GM18526 (cell line): ENCODE measurements at regions not wholly inside any gene's neighbourhood (a gene's known extent, or its start where the extent isn't known, plus 50 kb on each side); places are given as distances from the start of the nearest gene placed in this dataset.

Experiments used
- POLR2A ChIP-seq: IDR thresholded peaks from 3 replicates; pipeline ENCODE4 v1.6.1; 2011; ENCODE audit not compliant: insufficient read length; ENCODE audit errors: extremely low read depth

DNA sequence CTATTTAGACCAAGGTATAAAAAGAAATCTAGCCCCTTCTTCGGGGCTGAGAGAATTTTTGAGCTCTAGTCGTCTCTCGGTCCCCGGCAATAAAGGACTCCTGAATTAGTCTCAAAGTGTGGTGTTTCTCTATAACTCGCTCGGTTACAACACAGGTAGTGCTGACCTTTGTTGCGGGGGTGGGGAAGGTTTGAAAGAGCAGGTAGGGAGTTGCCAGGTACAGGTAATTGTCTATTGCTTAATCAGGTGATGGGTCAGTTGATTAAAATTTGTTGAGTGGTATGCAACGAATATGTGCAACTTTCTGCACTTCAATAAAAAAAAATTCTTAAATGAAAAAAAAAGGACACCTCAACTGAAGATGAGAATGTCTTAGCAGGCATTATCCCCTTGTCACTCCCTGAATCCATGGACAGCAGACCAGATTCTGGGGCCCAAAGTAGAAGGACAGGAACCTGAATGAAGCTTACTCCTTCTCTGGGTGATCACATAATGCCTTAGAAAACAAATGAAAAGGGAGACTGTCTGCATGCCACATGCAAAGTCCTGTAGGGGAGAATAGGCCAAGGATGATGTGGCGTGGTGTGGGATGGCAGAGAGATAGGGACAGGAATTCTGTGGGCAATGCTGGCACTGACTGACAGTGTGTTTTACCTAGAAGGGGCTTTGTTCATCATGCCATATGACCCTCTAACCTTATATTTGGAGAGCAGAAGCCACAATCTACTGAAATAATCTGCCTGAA lies 157.6 kb upstream of the OLIG3 start:
- no peak for TF ChIP-seq POLR2A

DNA sequence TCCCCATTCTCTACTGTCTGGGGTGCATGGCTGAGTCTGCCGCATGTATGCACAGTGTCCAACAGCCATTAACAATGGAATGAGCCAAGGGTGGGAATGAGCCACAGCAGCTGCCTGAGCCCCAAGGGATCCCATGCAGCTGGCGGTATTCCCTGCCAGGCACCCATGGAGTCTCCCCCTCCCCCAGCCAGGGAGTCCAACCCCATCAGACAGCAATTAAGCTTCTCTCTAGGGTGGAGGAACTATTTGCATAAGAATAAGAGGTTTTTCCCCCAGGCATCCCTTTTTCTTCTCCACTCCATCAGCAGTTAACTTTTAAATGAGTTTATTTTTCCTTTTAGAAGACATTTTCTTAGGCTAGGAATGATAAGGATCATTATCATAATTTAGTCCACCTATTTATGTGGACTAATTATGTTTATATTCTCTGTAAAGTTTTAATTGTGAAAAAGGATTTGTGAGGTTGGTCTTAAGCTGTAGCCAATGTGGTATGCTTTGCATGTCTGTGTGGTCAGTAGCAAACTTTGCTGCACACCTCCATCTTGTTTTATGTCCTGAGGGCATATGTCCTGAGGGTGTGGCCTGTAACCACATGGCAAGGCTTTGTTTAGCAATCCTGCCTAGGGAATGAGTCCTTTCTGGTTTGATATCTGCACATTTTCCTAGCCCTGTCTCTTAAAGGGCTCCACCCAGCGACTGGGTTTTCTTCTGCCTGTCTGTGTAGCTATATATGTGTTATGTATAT lies 158.9 kb upstream of the OLIG3 start:
- TF ChIP-seq POLR2A, result no peak

DNA sequence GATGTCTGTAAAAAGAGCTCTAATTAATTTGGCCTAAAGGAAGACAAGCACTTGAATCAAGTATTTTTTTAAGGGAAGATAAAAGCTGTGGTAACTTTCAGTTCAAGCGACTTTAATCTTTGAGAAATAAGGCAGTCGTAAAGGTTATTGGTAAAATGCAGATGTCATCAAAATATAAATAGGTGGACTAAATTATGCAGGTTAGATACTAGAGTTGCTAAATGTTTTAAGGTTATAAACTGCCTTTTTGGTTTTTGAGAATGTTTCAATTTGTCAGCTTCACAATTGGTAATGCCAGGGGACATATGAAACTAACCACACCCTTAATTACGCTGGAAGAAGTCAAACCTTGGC lies 159.5 kb upstream of the OLIG3 start:
- no peak for TF ChIP-seq POLR2A

DNA sequence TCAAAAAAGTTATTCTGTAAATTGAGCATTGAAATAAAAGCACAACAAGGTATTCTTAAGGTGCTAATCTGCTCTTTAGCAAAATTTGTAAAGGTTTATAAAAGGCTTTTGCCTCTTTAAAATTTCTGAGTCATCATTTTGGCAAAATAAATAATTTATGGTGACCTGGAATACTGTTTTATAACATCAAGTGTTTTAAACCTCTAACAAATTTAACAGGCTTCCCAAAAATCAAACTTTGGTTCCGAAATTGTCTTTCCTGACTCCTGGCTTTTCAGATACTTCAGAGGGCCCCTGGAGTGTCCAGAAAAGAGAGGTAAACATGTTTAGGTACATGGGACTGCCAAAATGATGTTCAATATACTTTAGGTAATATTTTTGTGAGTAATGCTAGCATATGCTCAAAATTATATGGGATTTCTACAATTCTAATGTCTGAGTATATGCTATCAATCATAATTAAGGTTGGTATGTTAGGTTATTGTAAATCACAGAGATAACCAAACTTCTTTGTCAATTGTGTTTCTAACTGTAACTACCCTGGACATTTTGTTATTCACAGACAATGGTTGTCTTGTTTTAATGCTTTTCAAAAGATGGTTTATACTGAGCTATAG lies 160.3 kb upstream of the OLIG3 start:
- TF ChIP-seq POLR2A, result no peak

DNA sequence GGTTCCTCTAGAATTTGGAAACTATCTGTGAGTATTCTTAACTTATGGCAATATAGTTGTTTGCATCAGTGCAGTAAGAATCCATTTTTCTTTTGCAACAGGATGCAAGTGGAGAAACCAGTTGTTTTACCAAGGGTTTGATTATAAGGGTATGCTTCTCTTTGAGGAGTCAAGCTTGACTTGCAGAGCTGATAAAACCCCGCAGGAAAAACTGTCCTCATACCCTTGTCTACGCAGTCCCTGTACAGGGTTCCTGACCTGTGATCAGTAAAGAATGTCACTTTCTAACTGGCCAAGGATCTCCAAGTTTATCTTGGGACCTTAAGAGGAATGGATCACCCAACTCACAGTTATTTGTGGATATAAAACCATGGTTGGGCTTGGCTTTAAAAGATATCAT lies 161.1 kb upstream of the OLIG3 start:
- TF ChIP-seq POLR2A, result no peak

DNA sequence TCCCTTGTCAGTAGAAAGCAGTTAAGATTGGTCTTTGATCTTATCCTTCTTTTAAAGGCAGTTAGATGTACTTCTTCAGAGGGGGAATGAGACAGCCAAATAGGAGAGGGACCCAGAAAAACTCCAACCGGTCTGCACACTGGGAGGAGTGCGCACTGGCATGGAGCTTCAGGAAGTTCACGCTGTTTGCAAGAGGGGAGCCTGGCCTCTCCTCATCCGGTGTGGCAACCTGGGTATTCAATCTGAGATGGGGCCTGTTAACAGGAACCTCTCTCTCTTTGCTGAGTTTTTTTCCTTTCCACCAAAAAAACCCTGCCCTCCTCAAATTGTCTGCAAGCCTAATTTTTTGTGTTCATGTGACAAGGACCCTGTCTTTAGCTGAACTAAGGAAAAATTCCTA lies 162.5 kb upstream of the OLIG3 start:
- TF ChIP-seq POLR2A, result no peak

DNA sequence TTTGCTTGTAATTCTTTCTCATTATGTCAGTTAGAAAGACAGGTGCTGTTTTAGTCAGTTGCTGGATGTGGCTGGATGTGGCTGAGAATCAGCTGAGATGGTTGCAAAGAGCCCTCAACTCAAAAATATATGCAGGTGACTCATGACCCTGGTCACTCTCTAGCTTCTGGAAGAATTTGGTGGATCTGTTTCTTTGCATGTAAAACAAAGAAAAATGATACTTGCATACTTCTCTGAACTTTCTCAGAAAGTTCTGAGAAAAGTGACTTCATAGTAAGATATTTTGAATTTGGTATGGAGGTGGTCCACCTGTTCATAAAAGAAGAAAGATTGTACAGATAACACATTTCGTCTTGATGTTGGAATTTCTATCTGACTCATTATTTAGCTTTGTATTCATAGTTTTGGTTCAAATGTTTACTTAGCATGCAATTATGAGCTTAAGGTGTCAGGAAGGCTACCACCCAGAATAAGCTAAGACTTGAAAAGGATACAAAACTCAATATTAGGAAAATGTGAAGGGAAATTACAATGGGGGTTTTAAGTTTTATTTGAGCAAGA lies 163.2 kb upstream of the OLIG3 start:
- TF ChIP-seq POLR2A, result no peak

DNA sequence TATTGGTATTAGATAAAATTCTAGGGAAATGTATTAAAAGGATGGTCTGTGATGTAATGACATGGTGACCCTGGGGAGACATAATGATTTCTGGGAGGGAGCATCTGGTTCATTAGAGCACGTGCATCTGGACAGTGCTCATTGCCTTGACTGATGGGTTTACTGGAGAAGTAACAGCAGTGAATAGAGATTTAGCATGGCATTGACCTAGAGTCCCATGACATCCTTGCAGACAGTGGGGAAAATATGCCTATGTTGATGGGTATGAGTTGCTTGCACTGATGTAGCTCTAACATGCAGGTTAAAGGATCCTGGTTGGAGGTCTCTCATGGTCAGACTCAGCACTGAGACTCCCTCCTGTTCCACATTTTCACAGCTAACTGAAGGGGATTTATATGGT lies 164.1 kb upstream of the OLIG3 start:
- TF ChIP-seq POLR2A, result no peak

DNA sequence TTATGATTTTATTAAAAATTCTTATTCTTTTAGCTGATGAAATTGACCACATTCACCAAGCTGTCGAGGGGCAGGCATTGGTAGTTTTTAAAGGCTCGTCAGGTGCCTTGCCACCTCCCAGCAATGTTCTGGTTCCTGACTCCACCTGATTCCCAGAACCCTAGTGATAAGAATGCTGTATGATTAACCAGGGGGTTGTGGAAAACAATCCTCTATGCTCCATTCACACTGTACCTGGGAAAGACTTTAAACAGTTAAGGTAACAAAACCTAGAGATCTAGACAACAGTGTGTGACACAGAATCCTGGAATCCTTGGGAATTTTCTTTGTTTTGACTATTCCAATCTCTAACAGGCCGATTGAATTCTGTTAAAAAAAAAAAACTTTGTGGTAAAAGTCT lies 165.7 kb upstream of the OLIG3 start:
- no peak for TF ChIP-seq POLR2A

DNA sequence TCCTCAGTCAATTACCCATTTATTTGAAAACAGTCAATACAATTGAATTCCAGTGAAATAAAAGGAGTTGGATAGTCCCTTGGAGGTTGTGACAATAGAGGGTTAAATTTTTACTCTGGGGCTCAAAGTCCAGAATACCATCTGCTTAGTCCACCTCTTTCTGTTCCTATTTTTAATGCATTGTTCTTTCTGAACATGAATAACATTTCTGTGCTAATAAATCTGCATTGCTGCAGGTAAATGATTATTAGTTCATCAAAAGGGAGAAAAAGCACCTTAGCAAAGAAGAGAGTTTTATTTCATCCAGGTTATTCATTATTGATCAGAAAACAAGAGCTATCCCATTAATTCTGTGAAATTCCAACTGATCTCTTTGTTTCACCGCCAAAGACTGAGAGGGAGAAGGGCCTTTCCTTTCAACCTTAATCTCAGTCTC lies 166.1 kb upstream of the OLIG3 start:
- TF ChIP-seq POLR2A, result no peak

DNA sequence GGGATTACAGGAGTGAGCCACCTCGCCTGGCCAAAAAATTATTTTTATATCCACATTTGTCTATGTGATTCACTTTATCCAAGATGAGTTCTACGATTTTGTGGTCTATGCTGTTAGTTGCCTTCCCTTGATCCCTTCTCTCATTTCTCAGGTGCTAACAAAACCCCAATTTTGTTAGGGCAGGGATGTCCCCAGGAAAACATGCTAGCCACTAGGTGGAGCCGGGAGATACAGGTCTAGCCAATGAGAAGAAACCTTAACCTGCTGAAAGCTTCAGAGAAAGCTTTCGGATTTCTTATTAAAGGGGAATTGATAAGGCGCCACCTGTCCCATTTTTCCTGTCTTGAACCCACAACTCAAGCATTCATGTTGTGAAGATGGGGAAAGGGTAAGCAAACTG lies 167.4 kb upstream of the OLIG3 start:
- TF ChIP-seq POLR2A, result no peak

DNA sequence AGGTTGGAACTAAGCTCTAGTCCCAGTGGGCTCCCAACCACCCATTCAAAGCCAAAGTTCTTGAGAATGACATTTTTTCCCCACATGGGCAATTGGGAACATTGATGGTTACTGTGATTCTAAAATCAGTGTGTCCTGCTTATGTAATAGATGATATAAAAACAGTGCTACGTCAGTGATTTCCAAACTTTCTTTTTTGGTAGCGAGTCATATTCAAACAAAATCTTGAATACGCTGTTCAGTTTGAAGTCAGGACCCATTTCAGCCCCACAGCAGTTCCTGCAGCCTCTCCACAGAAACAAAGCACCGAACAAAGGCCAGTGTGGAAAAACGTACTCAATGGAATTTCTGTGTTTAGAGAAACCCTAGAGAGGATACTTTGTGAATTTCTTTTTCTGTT lies 170.0 kb upstream of the OLIG3 start:
- TF ChIP-seq POLR2A, result no peak

DNA sequence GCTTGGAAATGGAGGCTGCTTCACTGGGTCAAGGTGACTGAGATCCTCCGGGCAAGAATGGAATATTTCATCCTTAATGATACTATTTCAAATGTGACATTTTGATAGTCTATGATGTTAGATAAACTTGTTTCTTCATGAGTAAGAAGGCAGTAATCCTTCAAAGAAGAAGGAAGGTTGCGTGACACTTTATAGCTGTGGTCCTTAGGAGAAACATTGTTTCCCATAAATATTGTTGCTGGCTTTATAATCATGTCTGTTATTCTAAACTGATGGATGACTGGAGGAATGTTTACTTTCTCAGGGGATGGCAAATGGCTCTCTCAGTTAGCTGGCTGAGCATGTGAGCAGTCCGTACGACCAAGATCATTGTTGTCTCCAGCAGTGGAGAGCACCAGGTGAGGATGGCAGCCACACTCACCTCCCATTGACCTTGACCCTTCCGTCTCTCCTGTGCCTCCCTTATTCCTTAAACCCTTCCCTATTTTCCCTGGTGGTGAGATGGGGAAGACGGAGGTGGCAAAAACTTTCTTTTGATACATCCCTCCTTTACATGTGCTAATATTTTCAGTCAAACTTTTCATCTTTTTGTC lies 171.2 kb upstream of the OLIG3 start:
- no peak for TF ChIP-seq POLR2A

DNA sequence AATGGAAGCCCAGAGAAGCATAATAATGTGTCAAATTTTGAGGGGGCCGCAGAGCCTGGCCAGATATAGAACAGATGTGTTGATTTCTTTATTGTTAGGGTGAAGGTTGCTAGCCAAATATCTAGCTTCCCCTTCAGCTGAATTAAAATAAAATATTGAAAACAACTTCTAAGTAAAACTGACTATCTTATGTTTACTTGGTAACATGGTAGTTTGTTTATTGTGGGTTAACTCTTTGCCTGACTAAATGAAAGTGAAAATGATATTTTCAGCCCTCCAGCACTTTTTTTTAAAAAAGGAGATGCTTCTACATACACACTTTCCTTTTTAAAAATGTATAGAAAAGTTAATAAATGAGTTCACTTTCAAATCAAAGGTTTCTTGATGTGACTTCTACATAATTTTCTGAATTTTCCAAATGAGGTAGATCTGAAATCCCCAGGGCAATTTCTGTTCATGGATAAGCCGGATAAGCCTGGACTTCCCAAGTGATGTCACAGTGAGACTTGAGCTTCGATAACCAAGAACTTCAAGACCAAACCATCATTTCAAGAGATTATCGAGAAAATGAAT lies 172.1 kb upstream of the OLIG3 start:
- no peak for TF ChIP-seq POLR2A

DNA sequence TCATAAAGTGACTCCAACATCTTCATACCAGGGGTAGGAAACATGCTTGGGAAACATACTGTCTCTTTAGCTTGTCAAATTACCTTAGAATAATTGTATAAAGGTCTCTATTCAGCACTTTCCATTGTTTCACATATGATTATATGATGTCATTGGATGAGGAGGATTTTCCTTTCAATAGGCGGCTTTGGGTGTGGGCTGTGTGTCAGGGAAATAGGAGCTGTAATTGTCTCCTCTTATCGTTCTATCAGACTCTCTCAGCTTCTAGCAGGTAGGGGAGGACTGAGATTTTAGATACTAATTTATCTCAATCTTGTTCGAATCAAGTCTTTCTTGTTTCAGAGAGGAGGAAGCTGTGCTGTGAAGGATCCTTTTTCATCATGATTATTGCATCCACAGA lies 179.4 kb upstream of the OLIG3 start:
- TF ChIP-seq POLR2A, result no peak

DNA sequence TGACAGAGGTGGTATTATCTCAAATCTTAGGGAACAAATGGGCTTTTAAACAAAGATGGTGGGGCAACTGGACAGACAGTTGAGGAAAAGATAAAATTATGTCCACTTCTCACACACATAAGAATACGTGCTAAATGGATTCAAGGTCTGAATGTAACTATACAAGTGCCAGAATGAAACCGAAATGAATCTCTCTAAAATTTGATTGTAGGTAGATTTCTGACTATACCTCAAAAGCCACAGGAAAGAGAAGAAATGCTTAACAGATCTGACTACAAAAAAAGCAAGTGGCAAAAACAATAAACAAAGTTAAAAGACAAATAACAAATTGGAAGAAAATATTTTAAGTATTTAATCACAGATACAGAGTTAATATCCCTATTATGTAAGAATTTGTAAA lies 182.7 kb upstream of the OLIG3 start:
- no peak for TF ChIP-seq POLR2A

DNA sequence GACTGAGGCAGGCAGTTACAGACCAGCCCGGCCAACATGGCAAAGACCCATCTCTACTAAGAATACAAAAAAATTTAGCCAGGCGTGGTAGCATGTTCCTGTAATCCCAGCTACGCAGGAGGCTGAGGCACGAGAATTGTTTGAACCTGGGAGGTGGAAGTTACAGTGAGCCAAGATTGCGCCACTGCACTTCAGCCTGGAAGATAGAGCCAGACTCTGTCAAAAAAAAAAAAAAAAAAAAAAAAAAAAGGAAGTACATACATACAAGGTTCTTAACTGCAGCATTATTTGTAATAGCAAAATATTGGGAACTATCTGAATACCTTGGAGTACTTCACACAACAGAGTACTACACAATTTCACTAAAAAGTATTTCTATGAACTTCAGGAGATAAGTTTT lies 183.5 kb upstream of the OLIG3 start:
- no peak for TF ChIP-seq POLR2A
